ENCODE measurements at regions not wholly inside any gene's neighbourhood (a gene's known extent, or its start where the extent isn't known, plus 50 kb on each side); places are given as distances from the start of the nearest gene placed in this dataset.

- H3K27ac ChIP-seq, result no peak overlapping the region
- no peak for ATAC-seq
- no peaks in the 10 kb centered on the region for H3K4me1 ChIP-seq
- H3K4me3 ChIP-seq, result no peak overlapping the region
- H3K9me3 ChIP-seq, result no peaks in the 10 kb centered on the region
- no peak for DNase-seq
- no peaks in the 10 kb centered on the region for H3K27me3 ChIP-seq
- TF ChIP-seq CTCF (IDR thresholded peaks at IDR 0.05), result no peak
- no peaks in the 10 kb centered on the region for H3K36me3 ChIP-seq
- intact Hi-C loops (cut with DNase I), result no loop called here
These were observed 162.1 kb downstream of the PCDH18 start for GRCh38 chr4:137370206-137370633.

- no peaks in the 10 kb centered on the region for H3K27me3 ChIP-seq
- DNase-seq (no peak), ATAC-seq (no peak)
- intact Hi-C loops (cut with DNase I), result no loop called here
- TF ChIP-seq CTCF (IDR thresholded peaks at IDR 0.05), result no peak
- no peaks in the 10 kb centered on the region for H3K9me3 ChIP-seq
- H3K27ac ChIP-seq, result no peak overlapping the region
- no peaks in the 10 kb centered on the region for H3K36me3 ChIP-seq
- no peaks in the 10 kb centered on the region for H3K4me1 ChIP-seq
- no peak overlapping the region for H3K4me3 ChIP-seq
These were observed 164.7 kb downstream of the PCDH18 start for GRCh38 chr4:137367620-137368019.

GRCh38 chr4:137363496-137363895 lies 168.8 kb downstream of the PCDH18 start:
- no peak for DNase-seq
- ATAC-seq, result no peak
- intact Hi-C loops (cut with DNase I), result no loop called here
- H3K4me1 ChIP-seq, result no peaks in the 10 kb centered on the region
- H3K27me3 ChIP-seq, result no peaks in the 10 kb centered on the region
- no peak overlapping the region for H3K27ac ChIP-seq
- H3K9me3 ChIP-seq, result no peaks in the 10 kb centered on the region
- H3K4me3 ChIP-seq, result no peak overlapping the region
- no peaks in the 10 kb centered on the region for H3K36me3 ChIP-seq
- no peak for TF ChIP-seq CTCF (IDR thresholded peaks at IDR 0.05)

- H3K36me3 ChIP-seq, result no peaks in the 10 kb centered on the region
- H3K27me3 ChIP-seq, result no peaks in the 10 kb centered on the region
- H3K4me3 ChIP-seq, result no peak overlapping the region
- intact Hi-C loops (cut with DNase I), result no loop called here
- no peak for DNase-seq
- H3K9me3 ChIP-seq, result no peaks in the 10 kb centered on the region
- no peak for TF ChIP-seq CTCF (IDR thresholded peaks at IDR 0.05)
- no peaks in the 10 kb centered on the region for H3K4me1 ChIP-seq
- no peak for ATAC-seq
- H3K27ac ChIP-seq, result no peak overlapping the region
These were observed 170.4 kb downstream of the PCDH18 start for GRCh38 chr4:137361756-137362470.

GRCh38 chr4:137360761-137361160 lies 171.5 kb downstream of the PCDH18 start:
- DNase-seq (no peak), ATAC-seq (no peak)
- H3K9me3 ChIP-seq, result no peaks in the 10 kb centered on the region
- no peaks in the 10 kb centered on the region for H3K36me3 ChIP-seq
- TF ChIP-seq CTCF (IDR thresholded peaks at IDR 0.05), result no peak
- no peak overlapping the region for H3K27ac ChIP-seq
- intact Hi-C loops (cut with DNase I), result no loop called here
- H3K4me1 ChIP-seq, result no peaks in the 10 kb centered on the region
- no peaks in the 10 kb centered on the region for H3K27me3 ChIP-seq
- no peak overlapping the region for H3K4me3 ChIP-seq

Data from upper lobe of right lung (tissue), 1 donor.